Gastroesophageal sphincter (tissue), 3 donors: ENCODE measurements at regions not wholly inside any gene's neighbourhood (a gene's known extent, or its start where the extent isn't known, plus 50 kb on each side); places are given as distances from the start of the nearest gene placed in this dataset.

Experiments
- EP300 ChIP-seq: sonication (generic); formaldehyde crosslinking; IDR thresholded peaks from one replicate; pipeline ENCODE4 v1.6.1; 2017; ENCODE audit warnings: antibody characterized with exemption, mild to moderate bottlenecking
- POLR2A ChIP-seq, 2 donors: fragments of 450-650 bp; IDR thresholded peaks; one replicate each; pipeline ENCODE4 v1.6.1; 2017; ENCODE audit warnings: antibody characterized with exemption in 2 of 2, mild to moderate bottlenecking in 2 of 2, moderate library complexity in 1 of 2
- POLR2AphosphoS5 ChIP-seq: sonication (generic); formaldehyde crosslinking; IDR thresholded peaks from one replicate; pipeline ENCODE4 v1.6.1; 2017; ENCODE audit warnings: antibody characterized with exemption
- TF ChIP-seq, protein P1 (sequence below), 4 experiments: fragments of 200-600 bp in 2 of 4; fragments of 450-650 bp in 2 of 4; sonication (generic) in 1 of 4; IDR thresholded peaks; one replicate each; pipeline ENCODE4 v1.5.1; 2017 to 2019; ENCODE audit warnings: antibody characterized with exemption in 4 of 4, mild to moderate bottlenecking in 2 of 4, moderate library complexity in 2 of 4

DNA sequence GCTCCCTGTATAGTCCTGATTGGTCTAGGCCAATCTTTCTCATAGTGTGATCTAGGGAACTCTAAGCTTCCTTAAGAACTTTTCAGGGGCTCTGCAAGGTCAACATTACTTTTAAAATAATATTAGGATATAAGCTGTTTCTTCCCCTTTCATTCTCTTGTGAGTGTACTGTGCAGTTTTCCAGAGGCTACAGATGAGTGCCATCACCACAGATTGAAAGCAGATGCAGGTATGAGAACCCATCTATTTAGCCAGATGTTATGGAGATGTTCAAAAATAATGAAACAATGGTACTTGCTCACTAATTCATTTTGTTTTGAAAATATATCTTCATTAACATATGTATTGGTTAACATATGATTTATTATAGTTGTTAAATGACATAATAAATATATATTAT, 169.2 kb upstream of the SEMA3A start:
- TF ChIP-seq, protein P1, sequence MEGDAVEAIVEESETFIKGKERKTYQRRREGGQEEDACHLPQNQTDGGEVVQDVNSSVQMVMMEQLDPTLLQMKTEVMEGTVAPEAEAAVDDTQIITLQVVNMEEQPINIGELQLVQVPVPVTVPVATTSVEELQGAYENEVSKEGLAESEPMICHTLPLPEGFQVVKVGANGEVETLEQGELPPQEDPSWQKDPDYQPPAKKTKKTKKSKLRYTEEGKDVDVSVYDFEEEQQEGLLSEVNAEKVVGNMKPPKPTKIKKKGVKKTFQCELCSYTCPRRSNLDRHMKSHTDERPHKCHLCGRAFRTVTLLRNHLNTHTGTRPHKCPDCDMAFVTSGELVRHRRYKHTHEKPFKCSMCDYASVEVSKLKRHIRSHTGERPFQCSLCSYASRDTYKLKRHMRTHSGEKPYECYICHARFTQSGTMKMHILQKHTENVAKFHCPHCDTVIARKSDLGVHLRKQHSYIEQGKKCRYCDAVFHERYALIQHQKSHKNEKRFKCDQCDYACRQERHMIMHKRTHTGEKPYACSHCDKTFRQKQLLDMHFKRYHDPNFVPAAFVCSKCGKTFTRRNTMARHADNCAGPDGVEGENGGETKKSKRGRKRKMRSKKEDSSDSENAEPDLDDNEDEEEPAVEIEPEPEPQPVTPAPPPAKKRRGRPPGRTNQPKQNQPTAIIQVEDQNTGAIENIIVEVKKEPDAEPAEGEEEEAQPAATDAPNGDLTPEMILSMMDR (IDR thresholded peaks at IDR 0.05): no peak
- no peak for TF ChIP-seq POLR2A (IDR thresholded peaks at IDR 0.05)
- TF ChIP-seq EP300: no peak
- TF ChIP-seq POLR2AphosphoS5: no peak
